DMS53 treated with DMSO at 0.1 percent for 48 hours (cell line): ENCODE measurements at regions not wholly inside any gene's neighbourhood (a gene's known extent, or its start where the extent isn't known, plus 50 kb on each side); places are given as distances from the start of the nearest gene placed in this dataset.
A peak's percentile ranks its signal among the peaks of the same experiment; 100 is the strongest.

Experiments
- DNase-seq: peaks from one replicate; lab custom pipeline; 2025; ENCODE audit not compliant: unreplicated experiment; lab: John Stamatoyannopoulos, UW

GRCh38 chr10:125344573-125345171, 184.3 kb upstream of the CTBP2 start:
- peak; percentile 80 for DNase-seq

DNA sequence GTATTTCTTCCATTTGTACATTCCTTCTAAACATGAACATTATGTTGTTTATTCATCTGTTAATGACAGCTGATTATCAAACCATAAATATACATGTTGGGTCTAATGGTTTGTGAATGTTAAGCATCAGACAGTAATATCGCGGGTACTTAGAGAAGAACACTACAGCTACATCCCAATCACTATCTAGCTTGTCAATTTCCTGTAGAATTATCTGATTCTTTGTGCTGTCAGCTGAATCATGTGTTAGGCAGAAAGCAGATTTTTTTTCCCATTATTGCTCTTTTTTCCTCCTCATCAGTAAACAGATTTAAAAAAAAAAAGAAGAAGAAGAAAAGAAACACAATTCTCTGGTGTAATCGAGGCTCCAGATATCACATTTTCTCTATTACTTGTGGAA, 183.6 kb upstream of the CTBP2 start:
- no peak for DNase-seq

- DNase-seq: peak; percentile 13
Observed at GRCh38 chr10:125343118-125343925, 183.0 kb upstream of the CTBP2 start.

GRCh38 chr10:125341611-125342010, 181.2 kb upstream of the CTBP2 start:
- no peak for DNase-seq

DNA sequence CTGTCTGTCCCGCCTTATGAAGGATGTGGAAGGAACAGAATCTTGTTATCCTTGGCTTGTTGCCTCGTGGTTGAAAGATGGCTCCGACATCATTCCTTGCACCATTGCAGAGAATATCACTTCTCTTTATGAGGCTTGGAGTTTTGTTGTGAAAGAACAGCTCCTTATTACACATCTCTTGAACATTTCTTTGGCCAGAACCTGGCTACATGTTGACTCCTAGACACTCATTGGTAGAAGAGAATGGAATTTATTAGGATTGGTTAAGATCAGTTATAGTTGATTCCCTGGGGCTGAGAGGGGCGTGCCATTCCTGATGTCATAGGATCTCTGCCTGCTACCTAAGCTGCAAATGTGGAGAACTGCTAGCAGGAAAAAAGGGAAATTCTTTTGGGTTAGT, 180.5 kb upstream of the CTBP2 start:
- DNase-seq: no peak

DNA sequence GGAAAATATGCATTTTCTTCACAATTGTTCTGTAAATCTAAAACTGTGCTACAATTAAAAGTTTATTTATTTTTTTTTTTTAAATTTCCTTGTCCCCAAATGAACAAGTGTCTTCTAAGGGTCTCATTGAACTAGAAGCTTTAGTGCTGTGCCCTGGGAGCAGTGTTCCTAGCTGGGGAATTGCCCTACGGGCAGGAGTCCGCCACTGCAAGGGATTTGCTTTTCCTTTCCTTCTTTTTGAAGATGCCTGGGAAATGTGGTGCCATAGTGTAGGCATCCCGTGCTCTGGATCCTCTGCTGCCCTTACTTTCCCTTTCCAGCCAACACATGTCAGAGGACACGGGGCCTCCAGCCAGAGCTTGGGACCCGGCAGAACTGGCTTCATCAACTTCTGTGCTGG, 177.1 kb upstream of the CTBP2 start:
- no peak for DNase-seq

DNA sequence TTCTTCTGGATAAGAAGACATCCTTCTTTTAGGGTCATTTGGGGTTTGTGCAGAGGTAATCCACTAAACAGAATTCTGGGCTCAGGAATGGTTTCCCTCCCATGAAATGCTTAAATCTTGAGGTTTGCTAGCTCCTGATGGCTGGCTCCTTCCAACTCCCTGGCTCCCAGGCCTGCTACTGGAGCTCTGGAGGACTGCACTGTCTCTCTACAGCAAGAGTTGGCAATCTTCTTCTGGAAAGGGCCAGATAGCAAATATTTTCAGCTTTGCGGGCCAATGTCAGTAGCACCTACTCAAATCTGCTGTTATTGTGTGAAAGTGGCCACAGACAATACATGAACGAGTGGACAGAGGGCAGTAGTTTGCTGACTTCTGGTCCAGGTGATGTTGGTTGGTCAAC, 174.2 kb upstream of the CTBP2 start:
- DNase-seq: no peak

DNA sequence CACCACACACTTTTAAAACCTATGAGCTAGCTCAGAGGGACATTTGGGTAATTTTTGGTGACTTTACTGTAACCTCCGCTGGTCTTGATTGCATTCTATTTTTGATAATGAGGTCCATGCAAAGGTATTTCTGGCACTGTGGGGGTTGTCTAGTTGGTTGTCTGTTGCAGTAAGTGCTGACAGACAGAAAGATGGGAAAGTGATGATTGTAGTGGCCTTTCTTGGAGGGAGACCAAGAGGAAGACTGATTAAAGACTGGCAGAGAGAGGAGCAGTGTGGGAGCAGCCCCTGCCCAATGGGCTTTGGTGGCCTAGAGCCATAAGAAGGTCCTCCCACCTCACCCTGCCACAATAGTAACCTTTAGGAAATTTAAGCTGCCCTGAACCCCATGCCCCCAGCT, 173.4 kb upstream of the CTBP2 start:
- DNase-seq: no peak

- no peak for DNase-seq
Observed at GRCh38 chr10:125333209-125333591, 172.8 kb upstream of the CTBP2 start.

GRCh38 chr10:125332548-125333208, 172.3 kb upstream of the CTBP2 start:
- no peak for DNase-seq

DNA sequence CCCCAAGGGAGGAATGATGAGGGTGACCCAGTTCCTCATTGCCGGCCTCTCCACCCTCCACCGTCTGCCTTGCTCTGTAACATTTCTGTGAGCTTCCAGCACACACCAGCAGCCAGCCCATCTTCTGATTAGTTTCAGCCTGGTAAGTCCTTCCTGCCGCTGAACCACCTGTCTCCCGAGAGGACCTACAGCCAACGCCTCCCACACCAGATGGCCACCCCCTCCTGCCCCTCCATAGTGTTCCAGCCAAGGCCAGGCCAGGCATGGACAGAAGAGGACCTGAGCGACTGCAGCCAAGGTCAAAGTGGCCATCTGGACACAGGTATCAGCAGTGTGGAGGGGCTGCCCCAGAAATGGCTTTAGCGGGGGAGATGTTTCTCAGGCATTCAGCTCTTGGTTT, 170.7 kb upstream of the CTBP2 start:
- DNase-seq: no peak

DNA sequence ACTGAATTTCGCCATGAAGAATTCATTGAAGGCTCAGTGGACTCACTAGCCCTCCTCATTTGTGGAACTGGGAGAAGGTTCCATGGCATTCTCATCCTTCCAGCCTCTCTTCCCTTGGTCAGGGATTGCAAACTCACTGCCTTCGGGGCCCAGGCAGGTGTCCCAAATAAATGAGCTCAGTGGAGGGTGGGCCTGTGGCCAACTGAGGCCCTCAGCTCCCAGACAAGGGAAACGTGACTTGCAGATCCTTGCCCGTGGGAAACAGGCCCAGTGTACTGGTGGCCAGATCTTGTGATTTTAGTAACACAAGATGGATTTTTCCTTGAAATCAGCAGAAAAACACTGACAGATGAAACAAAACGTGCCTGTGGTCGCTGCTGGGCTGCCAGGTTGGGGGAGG, 168.7 kb upstream of the CTBP2 start:
- DNase-seq: no peak

- DNase-seq: no peak
Observed at GRCh38 chr10:125325326-125325725, 165.0 kb upstream of the CTBP2 start.

- DNase-seq: no peak
Observed at GRCh38 chr10:125316436-125316835, 156.1 kb upstream of the CTBP2 start.

GRCh38 chr10:125300937-125301336, 140.6 kb upstream of the CTBP2 start:
- no peak for DNase-seq

GRCh38 chr10:125299461-125299860, 139.1 kb upstream of the CTBP2 start:
- DNase-seq: no peak

DNA sequence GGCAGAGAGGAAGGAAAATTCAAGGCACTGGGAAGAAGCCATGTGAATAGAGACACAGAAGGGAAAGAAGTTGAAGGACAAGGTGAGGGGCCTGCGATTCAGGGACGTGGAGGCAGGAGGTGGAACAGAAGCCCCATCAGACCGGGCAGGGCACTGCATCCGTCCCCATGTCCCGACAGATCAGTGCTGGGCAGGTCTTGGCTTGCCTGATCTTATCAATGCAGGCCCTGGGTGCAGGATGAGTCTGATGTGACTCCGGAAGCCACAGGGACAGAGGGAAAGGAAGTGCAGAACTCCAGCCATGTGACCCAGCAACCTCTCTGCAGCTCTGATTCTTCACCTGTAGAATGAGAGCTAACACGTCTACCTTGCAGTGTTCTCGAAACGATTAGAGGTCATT, 136.2 kb upstream of the CTBP2 start:
- no peak for DNase-seq

- peak; percentile 73 for DNase-seq
Observed at GRCh38 chr10:125294109-125294508, 133.7 kb upstream of the CTBP2 start.

- no peak for DNase-seq
Observed at GRCh38 chr10:125291836-125292235, 131.5 kb upstream of the CTBP2 start.

GRCh38 chr10:125289461-125289860, 129.1 kb upstream of the CTBP2 start:
- no peak for DNase-seq

DNA sequence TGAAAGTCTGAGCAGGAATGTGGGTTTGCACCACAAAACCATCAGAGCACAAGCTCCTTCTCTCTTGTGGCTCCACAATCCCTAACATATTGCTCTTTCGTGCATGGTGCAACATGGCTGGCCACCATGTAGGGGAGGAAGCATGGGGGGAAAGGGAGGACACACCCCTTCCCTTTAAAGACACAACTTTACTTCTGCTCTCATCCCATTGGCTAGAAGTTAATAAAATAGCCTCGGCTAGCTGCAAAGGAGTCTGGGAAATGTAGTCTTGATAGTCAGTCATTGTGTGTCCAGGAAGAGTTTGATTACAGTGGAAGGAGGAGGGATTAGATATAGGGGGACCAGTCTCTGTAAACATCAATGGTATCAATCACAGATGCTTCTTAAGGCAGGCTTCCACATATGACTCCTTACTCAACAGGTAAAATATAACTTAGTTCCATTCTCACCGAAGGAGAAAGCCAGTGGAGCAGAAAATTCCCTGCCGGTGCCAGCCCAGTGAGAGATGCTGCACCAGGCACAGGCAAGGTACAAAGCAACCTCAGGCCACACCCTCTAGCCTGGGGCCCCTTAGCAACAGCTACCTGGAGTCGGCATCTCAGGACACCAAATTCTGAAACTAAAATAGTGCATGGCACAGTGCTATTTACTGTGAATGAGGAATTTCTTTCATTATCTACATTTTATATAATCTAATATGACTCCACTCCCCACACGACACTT, 124.7 kb upstream of the CTBP2 start:
- no peak for DNase-seq
